IPS DF 6.9 (cell line): ENCODE measurements at regions not wholly inside any gene's neighbourhood (a gene's known extent, or its start where the extent isn't known, plus 50 kb on each side); places are given as distances from the start of the nearest gene placed in this dataset.

Source experiments
- DNase-seq: peaks from one replicate; pipeline ENCODE4 v3.0.0-alpha.2; 2013; ENCODE audit warnings: low read depth, low spot score
- H3K27ac ChIP-seq: one replicate; pipeline ENCODE4 v1.5.1; 2013; ENCODE audit warnings: low read length, control low read depth
- H3K27me3 ChIP-seq: 2 replicates; pipeline ENCODE4 v1.6.1; 2013; ENCODE audit warnings: mild to moderate bottlenecking, low read length; ENCODE audit not compliant: control insufficient read depth, insufficient read depth
- H3K36me3 ChIP-seq: 2 replicates; pipeline ENCODE4 v1.6.1; 2013; ENCODE audit warnings: low read length; ENCODE audit not compliant: control insufficient read depth, insufficient read depth
- H3K4me1 ChIP-seq: 2 replicates; pipeline ENCODE4 v1.6.1; 2013; ENCODE audit warnings: low read length; ENCODE audit not compliant: control insufficient read depth, insufficient read depth
- H3K4me3 ChIP-seq: 2 replicates; pipeline ENCODE4 v1.5.1; 2013; ENCODE audit warnings: mild to moderate bottlenecking, low read length
- H3K9me3 ChIP-seq: 2 replicates; pipeline ENCODE4 v1.6.1; 2013; ENCODE audit warnings: low read length, inconsistent platforms; ENCODE audit not compliant: control insufficient read depth, insufficient read depth
- WGBS: extraction: QIAGEN DNeasy Blood & Tissue Kit; methylation state at CpG from one replicate; pipeline ENCODE4 v1.1.7; 2013; ENCODE audit warnings: mixed read lengths, missing lambda C conversion rate; ENCODE audit not compliant: insufficient read length, insufficient coverage; 5-methylcytosine and 5-hydroxymethylcytosine counted together

DNA sequence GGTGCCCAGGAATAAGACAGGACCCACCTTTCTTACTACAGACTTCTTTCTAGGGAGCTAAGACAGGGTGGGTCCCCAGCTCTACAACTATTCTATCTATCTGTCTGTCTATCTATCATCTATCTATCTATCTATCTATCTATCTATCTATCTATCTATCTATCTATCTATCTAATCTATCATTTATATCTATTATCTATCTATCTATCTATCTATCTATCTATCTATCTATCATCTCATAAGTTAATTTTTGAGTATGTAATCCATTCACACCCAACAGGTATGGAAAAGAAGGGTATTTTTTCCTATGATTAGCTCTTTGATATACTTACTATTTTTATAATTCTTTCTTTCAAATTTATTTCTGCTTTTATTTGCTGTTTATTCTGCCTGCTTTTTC lies 55.9 kb downstream of the BAMBI start:
- H3K36me3 ChIP-seq, result no peaks in the 10 kb centered on the region
- DNase-seq, result no peak
- no peaks in the 10 kb centered on the region for H3K4me1 ChIP-seq
- H3K27me3 ChIP-seq, result no peaks in the 10 kb centered on the region
- H3K4me3 ChIP-seq, result no peak overlapping the region
- H3K9me3 ChIP-seq, result no peaks in the 10 kb centered on the region
- H3K27ac ChIP-seq, result no peak overlapping the region

- no CpG with 5 or more reads among the region's 1 CpG for WGBS
- H3K27ac ChIP-seq, result no peak overlapping the region
- H3K4me3 ChIP-seq, result no peak overlapping the region
- no peaks in the 10 kb centered on the region for H3K27me3 ChIP-seq
- H3K36me3 ChIP-seq, result no peaks in the 10 kb centered on the region
- no peak for DNase-seq
- H3K9me3 ChIP-seq, result no peaks in the 10 kb centered on the region
- H3K4me1 ChIP-seq, result no peaks in the 10 kb centered on the region
These were observed 56.3 kb downstream of the BAMBI start for GRCh38 chr10:28733647-28734046.

GRCh38 chr10:28734938-28735759 lies 57.8 kb downstream of the BAMBI start:
- no peaks in the 10 kb centered on the region for H3K9me3 ChIP-seq
- no peaks in the 10 kb centered on the region for H3K36me3 ChIP-seq
- no peaks in the 10 kb centered on the region for H3K27me3 ChIP-seq
- WGBS, result no CpG with 5 or more reads among the region's 4 CpGs
- DNase-seq, result no peak
- no peak overlapping the region for H3K4me3 ChIP-seq
- H3K4me1 ChIP-seq, result no peaks in the 10 kb centered on the region
- no peak overlapping the region for H3K27ac ChIP-seq

DNA sequence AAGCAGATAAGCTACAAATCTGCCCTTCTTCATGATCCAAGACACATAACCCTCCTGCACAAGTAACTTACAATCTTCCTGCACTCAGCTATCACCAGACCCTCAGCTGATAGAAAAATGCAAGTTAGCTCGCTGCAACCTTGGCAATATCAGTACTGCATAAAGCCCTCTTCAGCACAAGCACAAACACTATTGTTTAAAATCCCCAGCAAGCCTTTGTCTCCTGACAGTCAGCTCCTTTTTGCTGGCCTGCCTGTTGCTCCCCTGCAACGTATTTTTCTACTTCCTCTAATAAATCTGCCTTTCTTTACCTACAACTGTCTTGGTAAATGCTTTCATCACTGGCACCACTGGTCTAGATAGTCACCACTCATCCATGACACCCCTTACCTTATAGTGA lies 59.8 kb downstream of the BAMBI start:
- Histone ChIP-seq H3K4me1 (no peaks in the 10 kb centered on the region), H3K27me3 (no peaks in the 10 kb centered on the region), H3K27ac (no peak overlapping the region), H3K36me3 (no peaks in the 10 kb centered on the region), H3K4me3 (no peak overlapping the region), H3K9me3 (no peaks in the 10 kb centered on the region)
- WGBS, result no CpG with 5 or more reads among the region's 2 CpGs
- no peak for DNase-seq

DNA sequence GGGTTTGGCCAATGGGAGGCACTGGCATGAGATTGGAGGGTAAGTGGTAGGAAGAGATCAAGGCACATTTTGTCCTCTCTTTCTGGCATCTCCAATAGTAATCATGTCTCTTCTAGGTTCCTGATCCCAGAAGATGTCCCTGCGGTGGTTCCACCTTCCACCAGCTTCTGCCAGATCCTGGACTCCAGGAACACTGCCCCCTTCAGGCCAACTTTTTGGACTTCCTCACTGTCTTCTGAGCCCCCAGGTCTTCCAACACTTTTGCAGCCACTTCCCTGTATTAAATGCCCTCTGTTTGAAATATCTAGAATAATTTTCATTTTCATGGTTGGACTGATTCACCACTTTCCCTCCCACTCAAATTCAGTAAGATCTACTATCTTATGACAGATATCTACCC lies 60.9 kb downstream of the BAMBI start:
- Histone ChIP-seq H3K4me1 (no peaks in the 10 kb centered on the region), H3K36me3 (no peaks in the 10 kb centered on the region), H3K9me3 (no peaks in the 10 kb centered on the region), H3K27ac (no peak overlapping the region), H3K4me3 (no peak overlapping the region), H3K27me3 (no peaks in the 10 kb centered on the region)
- WGBS, result no CpG with 5 or more reads among the region's 1 CpG
- no peak for DNase-seq

DNA sequence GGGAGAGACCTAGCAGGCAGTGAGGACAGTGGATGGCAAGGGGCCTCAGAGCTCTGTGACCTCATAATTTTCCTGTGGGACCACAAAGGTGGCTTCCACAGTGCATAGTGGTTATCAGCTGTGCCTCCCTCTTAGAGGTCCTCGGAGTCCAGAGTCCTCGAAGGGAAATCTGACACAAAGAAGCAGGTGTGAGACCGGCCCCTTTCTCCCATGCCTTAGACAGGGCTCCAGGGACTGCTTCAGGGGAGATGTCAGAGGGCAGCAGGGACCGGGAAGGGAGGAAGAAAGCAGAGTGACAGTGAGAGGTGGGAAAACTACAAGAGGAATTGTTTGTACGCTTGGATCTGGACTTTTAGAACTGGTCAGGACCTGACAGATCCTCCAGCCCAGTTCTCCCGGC lies 66.3 kb downstream of the BAMBI start:
- Histone ChIP-seq H3K27me3 (no peaks in the 10 kb centered on the region), H3K27ac (no peak overlapping the region), H3K4me1 (0 out of 2 replicates have a peak, but pooled peaks cover 1% of the 10 kb centered on the region), H3K36me3 (no peaks in the 10 kb centered on the region), H3K9me3 (no peaks in the 10 kb centered on the region), H3K4me3 (no peak overlapping the region)
- no peak for DNase-seq
- WGBS, result no CpG with 5 or more reads among the region's 6 CpGs

DNA sequence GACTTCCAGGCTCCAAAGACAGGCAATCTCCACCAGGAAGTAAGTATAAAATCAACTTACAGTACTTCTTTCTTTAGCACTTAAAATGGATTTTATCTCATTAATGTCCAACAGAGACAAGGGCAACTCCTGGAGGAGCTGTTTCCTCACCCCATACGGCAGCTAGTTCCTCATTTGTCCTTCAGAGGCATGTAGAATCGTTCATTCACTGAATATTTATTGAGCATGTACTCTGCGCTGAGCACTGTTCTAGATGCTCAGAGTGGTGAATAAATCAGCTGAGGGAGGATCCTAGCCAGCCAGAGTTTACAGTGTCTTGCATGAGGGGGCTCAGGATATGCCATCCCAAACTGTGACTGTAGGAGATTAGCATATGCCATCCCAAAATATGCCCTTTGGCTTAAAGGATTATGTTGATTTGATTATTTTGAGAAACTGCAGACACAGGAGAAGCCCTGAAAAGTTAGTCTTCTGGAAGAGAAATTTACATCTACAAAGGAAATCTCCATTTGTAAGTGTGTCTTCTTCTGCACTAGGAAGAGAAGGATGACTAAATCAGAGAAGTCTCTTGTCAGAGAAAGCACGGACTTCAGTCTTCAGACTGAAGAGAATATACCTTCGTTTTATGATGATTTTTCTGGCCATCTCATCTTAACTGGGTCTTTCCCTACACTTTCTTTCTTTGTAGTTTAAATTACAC lies 66.9 kb downstream of the BAMBI start:
- no peaks in the 10 kb centered on the region for H3K36me3 ChIP-seq
- H3K27me3 ChIP-seq, result no peaks in the 10 kb centered on the region
- WGBS, result no CpG with 5 or more reads among the region's 5 CpGs
- no peak overlapping the region for H3K27ac ChIP-seq
- DNase-seq, result no peak
- no peak overlapping the region for H3K4me3 ChIP-seq
- H3K4me1 ChIP-seq, result 0 out of 2 replicates have a peak, but pooled peaks cover 1% of the 10 kb centered on the region
- H3K9me3 ChIP-seq, result no peaks in the 10 kb centered on the region

GRCh38 chr10:28754930-28755718 lies 77.8 kb downstream of the BAMBI start:
- Histone ChIP-seq H3K4me3 (no peak overlapping the region), H3K4me1 (no peaks in the 10 kb centered on the region; the same call in 1 of the 2 replicates), H3K36me3 (no peaks in the 10 kb centered on the region), H3K27me3 (no peaks in the 10 kb centered on the region), H3K9me3 (no peaks in the 10 kb centered on the region), H3K27ac (no peak overlapping the region)
- DNase-seq, result no peak
- WGBS, result no CpG with 5 or more reads among the region's 3 CpGs

DNA sequence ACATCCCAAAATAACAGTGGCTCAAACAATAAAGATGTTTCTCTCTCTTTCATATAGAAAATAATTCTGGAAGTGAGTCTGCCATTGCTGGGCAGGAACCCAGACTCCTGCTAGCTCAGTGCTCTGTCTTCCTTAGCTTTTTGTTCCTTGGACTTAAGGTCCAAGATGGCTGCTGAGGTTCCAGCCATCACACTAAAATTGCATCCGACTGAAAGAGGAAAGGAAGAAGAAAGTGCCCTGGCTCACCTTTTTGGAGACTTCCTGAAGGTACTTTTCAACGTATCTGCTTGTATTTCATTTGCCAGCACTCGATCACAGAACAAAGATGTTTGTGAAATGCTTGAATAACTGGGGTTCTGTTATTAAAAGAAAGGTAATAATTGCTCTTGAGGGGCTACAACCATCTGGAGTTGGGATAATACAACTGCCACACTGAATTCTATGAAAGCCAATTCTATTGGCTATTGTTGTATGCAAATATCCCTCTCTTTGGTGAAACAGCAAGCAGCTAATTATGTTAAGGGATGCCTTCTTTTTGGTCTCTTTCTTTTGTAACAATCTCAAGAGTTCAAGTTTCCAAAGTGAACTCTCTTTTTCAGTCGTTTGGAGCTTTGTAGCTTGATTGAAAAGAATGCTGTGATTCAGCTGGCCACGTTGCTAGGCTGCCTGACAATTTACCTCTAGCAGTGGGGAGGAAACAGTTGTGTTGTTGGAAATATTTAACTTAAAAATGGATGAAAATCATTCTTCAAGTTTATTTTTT lies 83.9 kb downstream of the BAMBI start:
- no peaks in the 10 kb centered on the region for H3K27me3 ChIP-seq
- WGBS, result no CpG with 5 or more reads among the region's 5 CpGs
- H3K4me3 ChIP-seq, result no peak overlapping the region
- H3K9me3 ChIP-seq, result no peaks in the 10 kb centered on the region
- DNase-seq, result no peak
- no peaks in the 10 kb centered on the region for H3K36me3 ChIP-seq
- H3K4me1 ChIP-seq, result 0 out of 2 replicates have a peak, but pooled peaks cover 1% of the 10 kb centered on the region
- no peak overlapping the region for H3K27ac ChIP-seq
